ENCODE measurements at regions not wholly inside any gene's neighbourhood (a gene's known extent, or its start where the extent isn't known, plus 50 kb on each side); places are given as distances from the start of the nearest gene placed in this dataset.

- TF ChIP-seq POLR2AphosphoS5 (IDR thresholded peaks at IDR 0.05; ENCODE audit: low read depth, low read length) (no peak), TAF1 (IDR thresholded peaks at IDR 0.05; ENCODE audit: low read depth, low read length) (no peak), POLR2A (IDR thresholded peaks at IDR 0.05; ENCODE audit: low read depth, low read length) (no peak), SPI1 (IDR thresholded peaks at IDR 0.05; ENCODE audit: low read depth, low read length) (no peak), POU2F2 (IDR thresholded peaks at IDR 0.05; ENCODE audit: low read depth, low read length) (no peak), PAX5 (IDR thresholded peaks at IDR 0.05; ENCODE audit: insufficient read depth, low read length, severe bottlenecking) (no peak)
These were observed 364.2 kb upstream of the GALNTL6 start for GRCh38 chr4:171448919-171449481.

Measured in GM12891 (cell line).